Esophagus muscularis mucosa (tissue), 4 donors: ENCODE measurements at regions not wholly inside any gene's neighbourhood (a gene's known extent, or its start where the extent isn't known, plus 50 kb on each side); places are given as distances from the start of the nearest gene placed in this dataset.
A peak's percentile ranks its signal among the peaks of the same experiment; 100 is the strongest.

Experiments used
- DNase-seq: peaks from one replicate; pipeline ENCODE4 v3.0.0-alpha.2; 2017; ENCODE audit errors: extremely low spot score
- H3K27ac ChIP-seq, 4 donors: fragments of 200-600 bp; sonication (generic); replicated peaks in 1 of 4; 1 replicate in 3 of 4; 2 replicates in 1 of 4; pipeline ENCODE4 v1.5.1; 2016 to 2019; ENCODE audit warnings: mild to moderate bottlenecking in 1 of 4
- H3K27me3 ChIP-seq, 4 donors: fragments of 200-600 bp; sonication (generic); one replicate each; pipeline versions ENCODE4 v1.5.1 to v1.6.0; 2016 to 2019
- H3K36me3 ChIP-seq, 4 donors: fragments of 200-600 bp; sonication (generic); one replicate each; pipeline ENCODE4 v1.5.1; 2016 to 2019
- H3K4me1 ChIP-seq, 4 donors: fragments of 200-600 bp; sonication (generic); one replicate each; pipeline ENCODE4 v1.5.1; 2016 to 2019
- H3K4me3 ChIP-seq, 4 donors: fragments of 200-600 bp; sonication (generic); 1 replicate in 2 of 4; 2 replicates in 2 of 4; pipeline ENCODE4 v1.5.1; 2016 to 2019; ENCODE audit warnings: mild to moderate bottlenecking in 4 of 4, moderate library complexity in 1 of 4
- H3K9me3 ChIP-seq, 4 donors: fragments of 200-600 bp; sonication (generic); 1 replicate in 3 of 4; 2 replicates in 1 of 4; pipeline ENCODE4 v1.5.1; 2016 to 2019
- EP300 ChIP-seq: sonication (generic); formaldehyde crosslinking; IDR thresholded peaks from one replicate; pipeline ENCODE4 v1.6.1; 2017; ENCODE audit warnings: antibody characterized with exemption
- POLR2A ChIP-seq: fragments of 450-650 bp; IDR thresholded peaks from one replicate; pipeline ENCODE4 v1.6.1; 2017; ENCODE audit warnings: antibody characterized with exemption, moderate library complexity, mild to moderate bottlenecking, low read depth
- POLR2AphosphoS5 ChIP-seq, 2 donors: sonication (generic); formaldehyde crosslinking; IDR thresholded peaks; one replicate each; pipeline ENCODE4 v1.6.1; 2017; ENCODE audit warnings: antibody characterized with exemption in 2 of 2
- WGBS: methylation state at CpG from one replicate; pipeline ENCODE4 v1.1.5; 2018; 5-methylcytosine and 5-hydroxymethylcytosine counted together
- intact Hi-C: fragments of 100-400 bp; cut with DNase I; formaldehyde crosslinking; loops from one replicate; pipeline ENCODE4 v1.15.1; 2023
- TF ChIP-seq, protein P1 (sequence below), 3 experiments: fragments of 200-600 bp in 2 of 3; fragments of 450-650 bp in 1 of 3; sonication (generic) in 2 of 3; IDR thresholded peaks; one replicate each; pipeline ENCODE4 v1.5.1; 2017 to 2019; ENCODE audit warnings: antibody characterized with exemption in 3 of 3, mild to moderate bottlenecking in 2 of 3, moderate library complexity in 1 of 3

GRCh38 chr5:74198156-74198555, 442.4 kb downstream of the ENC1 start:
- TF ChIP-seq, protein P1, sequence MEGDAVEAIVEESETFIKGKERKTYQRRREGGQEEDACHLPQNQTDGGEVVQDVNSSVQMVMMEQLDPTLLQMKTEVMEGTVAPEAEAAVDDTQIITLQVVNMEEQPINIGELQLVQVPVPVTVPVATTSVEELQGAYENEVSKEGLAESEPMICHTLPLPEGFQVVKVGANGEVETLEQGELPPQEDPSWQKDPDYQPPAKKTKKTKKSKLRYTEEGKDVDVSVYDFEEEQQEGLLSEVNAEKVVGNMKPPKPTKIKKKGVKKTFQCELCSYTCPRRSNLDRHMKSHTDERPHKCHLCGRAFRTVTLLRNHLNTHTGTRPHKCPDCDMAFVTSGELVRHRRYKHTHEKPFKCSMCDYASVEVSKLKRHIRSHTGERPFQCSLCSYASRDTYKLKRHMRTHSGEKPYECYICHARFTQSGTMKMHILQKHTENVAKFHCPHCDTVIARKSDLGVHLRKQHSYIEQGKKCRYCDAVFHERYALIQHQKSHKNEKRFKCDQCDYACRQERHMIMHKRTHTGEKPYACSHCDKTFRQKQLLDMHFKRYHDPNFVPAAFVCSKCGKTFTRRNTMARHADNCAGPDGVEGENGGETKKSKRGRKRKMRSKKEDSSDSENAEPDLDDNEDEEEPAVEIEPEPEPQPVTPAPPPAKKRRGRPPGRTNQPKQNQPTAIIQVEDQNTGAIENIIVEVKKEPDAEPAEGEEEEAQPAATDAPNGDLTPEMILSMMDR (IDR thresholded peaks at IDR 0.05): no peak
- no peak for TF ChIP-seq EP300
- TF ChIP-seq POLR2AphosphoS5 (IDR thresholded peaks at IDR 0.05): no peak
- TF ChIP-seq POLR2A: no peak
- intact Hi-C loops: no loop called here
- Histone ChIP-seq H3K4me3 (no peak overlapping the region), H3K27me3 (no peaks in the 10 kb centered on the region), H3K36me3 (no peaks in the 10 kb centered on the region), H3K27ac (no peak overlapping the region), H3K9me3 (no peaks in the 10 kb centered on the region), H3K4me1 (peaks cover 0 to 15% (median 6%) of the 10 kb centered on the region in 4 donors)
- DNase-seq: no peak
- WGBS: 89% methylated on average over 2 of the region's 2 CpGs

- no peak for TF ChIP-seq POLR2A
- no peak for TF ChIP-seq POLR2AphosphoS5 (IDR thresholded peaks at IDR 0.05)
- TF ChIP-seq EP300: no peak
- TF ChIP-seq, protein P1 (IDR thresholded peaks at IDR 0.05): no peak
- intact Hi-C loops: no loop called here
- H3K27ac ChIP-seq: no peak overlapping the region
- no peak for DNase-seq
- H3K9me3 ChIP-seq: no peaks in the 10 kb centered on the region
- WGBS: 83% methylated on average over 2 of the region's 2 CpGs
- H3K36me3 ChIP-seq: no peaks in the 10 kb centered on the region
- H3K4me1 ChIP-seq: peaks cover 0 to 15% (median 4%) of the 10 kb centered on the region in 4 donors
- H3K27me3 ChIP-seq: no peaks in the 10 kb centered on the region
- no peak overlapping the region for H3K4me3 ChIP-seq
Observed at GRCh38 chr5:74196233-74196632, 444.3 kb downstream of the ENC1 start.

GRCh38 chr5:74194196-74194595, 446.3 kb downstream of the ENC1 start:
- no peaks in the 10 kb centered on the region for H3K9me3 ChIP-seq
- DNase-seq: peak; percentile 53
- TF ChIP-seq EP300 (no peak), POLR2AphosphoS5 (IDR thresholded peaks at IDR 0.05) (no peak), POLR2A (no peak)
- TF ChIP-seq, protein P1 (IDR thresholded peaks at IDR 0.05): no peak
- intact Hi-C loops: no loop called here
- H3K36me3 ChIP-seq: no peaks in the 10 kb centered on the region
- no peaks in the 10 kb centered on the region for H3K27me3 ChIP-seq
- 84% methylated on average over 4 of the region's 4 CpGs for WGBS
- no peak overlapping the region for H3K27ac ChIP-seq
- H3K4me3 ChIP-seq: no peak overlapping the region
- H3K4me1 ChIP-seq: peaks cover 0 to 11% (median 0%) of the 10 kb centered on the region in 4 donors

DNA sequence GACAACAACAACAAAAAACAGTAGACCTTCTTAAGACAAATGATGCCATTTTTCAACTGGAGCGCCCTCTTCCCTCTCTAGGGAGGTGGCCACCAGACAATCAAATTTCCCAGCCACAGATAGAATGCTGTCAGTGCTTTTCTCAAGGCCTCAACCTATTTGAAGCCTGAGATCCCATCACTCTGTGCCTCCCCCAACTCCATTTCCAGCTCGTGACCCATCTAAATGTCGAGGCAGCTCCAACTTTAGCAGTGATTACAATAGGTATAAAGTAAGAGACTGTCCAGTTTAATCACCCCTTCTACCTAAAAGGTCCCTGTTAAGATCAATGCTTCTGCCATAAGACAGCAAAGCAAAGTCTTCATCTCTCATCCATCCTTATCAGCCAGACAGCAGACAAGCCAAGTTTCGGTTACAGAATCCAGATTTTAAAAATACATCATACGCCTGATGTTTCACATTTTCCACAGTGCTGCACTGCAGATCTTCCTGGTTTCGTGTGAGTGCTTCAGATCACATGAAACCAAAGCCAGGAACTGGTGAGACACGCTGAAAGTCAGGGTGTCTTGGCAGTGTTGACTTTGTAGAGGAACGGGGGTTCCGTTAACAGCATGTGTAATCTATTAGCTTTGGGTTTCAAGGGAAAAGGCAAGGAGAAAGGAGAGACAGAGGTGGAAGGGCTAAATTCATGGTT, 447.8 kb downstream of the ENC1 start:
- peak; percentile 34 to 62 for TF ChIP-seq POLR2AphosphoS5 (IDR thresholded peaks at IDR 0.05)
- TF ChIP-seq POLR2A: no peak
- TF ChIP-seq, protein P1 (IDR thresholded peaks at IDR 0.05): no peak
- Histone ChIP-seq H3K4me1 (no peaks in the 10 kb centered on the region), H3K36me3 (no peaks in the 10 kb centered on the region), H3K27ac (peak overlapping the region in 1 of 4 donors; percentile 20), H3K27me3 (no peaks in the 10 kb centered on the region), H3K9me3 (no peaks in the 10 kb centered on the region), H3K4me3 (no peak overlapping the region)
- WGBS: 76% methylated on average over 9 of the region's 9 CpGs
- DNase-seq: peak; percentile 68
- intact Hi-C loops: no loop called here
